WTC11 (cell line): ENCODE measurements at regions not wholly inside any gene's neighbourhood (a gene's known extent, or its start where the extent isn't known, plus 50 kb on each side); places are given as distances from the start of the nearest gene placed in this dataset.

Source experiments
- ATAC-seq: fragments of 200-7000 bp; cut with Tn5 transposase; 2 replicates; pipeline ENCODE4 v1.10.0; 2021; ENCODE audit warnings: mild to moderate bottlenecking, moderate library complexity
- CTCF ChIA-PET: fragments of 300-600 bp; sonication (Branson Sonifier 250); formaldehyde crosslinking; loops from one replicate; lab custom pipeline; 2021; ENCODE audit warnings: antibody characterized with exemption; lab: Charles Lee
- POLR2A ChIA-PET: fragments of 350-600 bp; sonication (Branson Sonifier 250); formaldehyde crosslinking; loops from one replicate; lab custom pipeline; 2021; ENCODE audit warnings: antibody characterized with exemption; lab: Charles Lee
- DNase-seq: peaks from one replicate; pipeline ENCODE4 v3.0.0; 2021; ENCODE audit warnings: low spot score
- H3K27ac Mint-ChIP-seq: 2 replicates; pipeline ENCODE4 v1.8.0; 2021; ENCODE audit warnings: mixed read lengths
- H3K27me3 Mint-ChIP-seq: 2 replicates; pipeline ENCODE4 v1.8.0; 2021; ENCODE audit warnings: low read depth, mild to moderate bottlenecking, moderate library complexity, mixed read lengths
- H3K36me3 Mint-ChIP-seq: 2 replicates; pipeline ENCODE4 v1.8.0; 2021; ENCODE audit warnings: mixed read lengths
- H3K4me1 Mint-ChIP-seq: 2 replicates; pipeline ENCODE4 v1.8.0; 2022; ENCODE audit warnings: mixed read lengths
- H3K4me3 Mint-ChIP-seq: 2 replicates; pipeline ENCODE4 v1.8.0; 2021; ENCODE audit warnings: mild to moderate bottlenecking, moderate library complexity, mixed read lengths
- H3K9me3 Mint-ChIP-seq: 2 replicates; pipeline ENCODE4 v1.8.0; 2021; ENCODE audit warnings: mixed read lengths
- ATF3 ChIP-seq: sonication (generic); formaldehyde crosslinking; conservative IDR thresholded peaks from 2 replicates; pipeline ENCODE4 v1.8.1; 2022; ENCODE audit warnings: mild to moderate bottlenecking, missing genetic modification reagents
- CDX4 ChIP-seq: fragments of 250-450 bp; sonication (Bioruptor Pico); IDR thresholded peaks from 2 replicates; pipeline ENCODE4 v1.9.0; 2021; ENCODE audit warnings: moderate library complexity, mild to moderate bottlenecking, inconsistent platforms, borderline replicate concordance
- CTCF ChIP-seq: fragments of 200-600 bp; IDR thresholded peaks from 2 replicates; pipeline ENCODE4 v1.8.0; 2022; ENCODE audit warnings: antibody characterized with exemption
- E2F4 ChIP-seq: sonication (generic); formaldehyde crosslinking; IDR thresholded peaks from 2 replicates; pipeline ENCODE4 v1.8.1; 2022; ENCODE audit warnings: low read depth, mild to moderate bottlenecking, moderate library complexity, missing genetic modification reagents, borderline replicate concordance
- EMX1 ChIP-seq: fragments of 250-450 bp; sonication (Bioruptor Pico); IDR thresholded peaks from 2 replicates; pipeline ENCODE4 v1.8.0; 2021; ENCODE audit warnings: mild to moderate bottlenecking
- ESRRA ChIP-seq: sonication (generic); formaldehyde crosslinking; IDR thresholded peaks from 2 replicates; pipeline ENCODE4 v1.8.1; 2022; ENCODE audit warnings: mild to moderate bottlenecking, missing genetic modification reagents, borderline replicate concordance
- FOXK1 ChIP-seq: sonication (generic); formaldehyde crosslinking; IDR thresholded peaks from 2 replicates; pipeline ENCODE4 v1.8.0; 2022; ENCODE audit warnings: mild to moderate bottlenecking, moderate library complexity, missing genetic modification reagents
- GABPB1 ChIP-seq: sonication (generic); formaldehyde crosslinking; IDR thresholded peaks from 2 replicates; pipeline ENCODE4 v1.8.1; 2023; ENCODE audit warnings: mild to moderate bottlenecking, missing genetic modification reagents
- GRHL2 ChIP-seq: fragments of 250-450 bp; sonication (Bioruptor Pico); IDR thresholded peaks from 2 replicates; pipeline ENCODE4 v1.8.0; 2022; ENCODE audit warnings: mild to moderate bottlenecking, moderate library complexity; ENCODE audit not compliant: insufficient replicate concordance, severe bottlenecking
- HMGXB4 ChIP-seq: sonication (generic); formaldehyde crosslinking; IDR thresholded peaks from 2 replicates; pipeline ENCODE4 v1.8.1; 2023; ENCODE audit warnings: mild to moderate bottlenecking, moderate library complexity, missing genetic modification reagents
- JUN ChIP-seq: sonication (generic); formaldehyde crosslinking; IDR thresholded peaks from 2 replicates; pipeline ENCODE4 v1.8.0; 2023; ENCODE audit warnings: mild to moderate bottlenecking, missing genetic modification reagents
- MXD4 ChIP-seq: fragments of 250-450 bp; sonication (Bioruptor Pico); IDR thresholded peaks from 2 replicates; pipeline ENCODE4 v1.8.0; 2021; ENCODE audit warnings: mild to moderate bottlenecking, moderate library complexity, borderline replicate concordance
- NFE2L1 ChIP-seq: sonication (generic); formaldehyde crosslinking; IDR thresholded peaks from 2 replicates; pipeline ENCODE4 v1.8.1; 2023; ENCODE audit warnings: missing genetic modification reagents
- PREB ChIP-seq: sonication (generic); formaldehyde crosslinking; IDR thresholded peaks from 2 replicates; pipeline ENCODE4 v1.8.1; 2022; ENCODE audit warnings: mild to moderate bottlenecking, missing genetic modification reagents, moderate library complexity, borderline replicate concordance
- SMAD4 ChIP-seq: sonication (generic); formaldehyde crosslinking; IDR thresholded peaks from 2 replicates; pipeline ENCODE4 v1.8.0; 2022; ENCODE audit warnings: mild to moderate bottlenecking, missing genetic modification reagents
- USF2 ChIP-seq: sonication (generic); formaldehyde crosslinking; IDR thresholded peaks from 2 replicates; pipeline ENCODE4 v1.8.1; 2023; ENCODE audit warnings: mild to moderate bottlenecking, missing genetic modification reagents, moderate library complexity
- ZMAT4 ChIP-seq: fragments of 250-450 bp; sonication (Bioruptor Pico); IDR thresholded peaks from 2 replicates; pipeline ENCODE4 v1.9.0; 2021; ENCODE audit warnings: mild to moderate bottlenecking
- ZNF121 ChIP-seq: sonication (generic); formaldehyde crosslinking; IDR thresholded peaks from 2 replicates; pipeline ENCODE4 v1.8.0; 2023; ENCODE audit warnings: missing genetic modification reagents
- ZNF232 ChIP-seq: sonication (generic); formaldehyde crosslinking; IDR thresholded peaks from 2 replicates; pipeline ENCODE4 v1.8.0; 2022; ENCODE audit warnings: mild to moderate bottlenecking, missing genetic modification reagents
- ZNF281 ChIP-seq: sonication (generic); formaldehyde crosslinking; IDR thresholded peaks from 2 replicates; pipeline ENCODE4 v1.8.0; 2023; ENCODE audit warnings: mild to moderate bottlenecking, missing genetic modification reagents
- ZSCAN18 ChIP-seq: fragments of 250-450 bp; sonication (Bioruptor Pico); IDR thresholded peaks from 2 replicates; pipeline ENCODE4 v2.1.2; 2022; ENCODE audit warnings: mild to moderate bottlenecking, moderate library complexity

GRCh38 chrX:107348051-107348450 lies 101.4 kb upstream of the FRMPD3 start (continued):
- no peak for TF ChIP-seq ATF3
- TF ChIP-seq USF2 (CRISPR knock-in tag): no peak
- no peak for TF ChIP-seq ZSCAN18 (CRISPR knock-in tag)
- no peak for TF ChIP-seq PREB (CRISPR knock-in tag)
- no peak for TF ChIP-seq ZNF232
- no peak for TF ChIP-seq GABPB1 (CRISPR knock-in tag)

- peaks cover 13% of the 10 kb centered on the region for H3K4me1 Mint-ChIP-seq
- ChIA-PET CTCF (interaction anchor here (1.1 kb wide), 1 partner anchor 77 kb away, joined by 3 read pairs; no protein-coding TSS in a partner anchor), POLR2A (no interaction called here)
- no peak for DNase-seq
- H3K4me3 Mint-ChIP-seq: no peak overlapping the region
- peaks cover 14% of the 10 kb centered on the region for H3K36me3 Mint-ChIP-seq
- H3K9me3 Mint-ChIP-seq: peaks cover 17% of the 10 kb centered on the region
- peaks cover 15% of the 10 kb centered on the region for H3K27me3 Mint-ChIP-seq
- no peak overlapping the region for H3K27ac Mint-ChIP-seq
- no peak for ATAC-seq
- TF ChIP-seq ATF3 (no peak), ZMAT4 (CRISPR knock-in tag) (no peak), HMGXB4 (CRISPR knock-in tag) (no peak), GRHL2 (CRISPR knock-in tag) (no peak), E2F4 (no peak), FOXK1 (CRISPR knock-in tag) (no peak), ZNF121 (CRISPR knock-in tag) (no peak), EMX1 (CRISPR knock-in tag) (no peak), CTCF (no peak), NFE2L1 (CRISPR knock-in tag) (no peak), MXD4 (CRISPR knock-in tag) (no peak), CDX4 (CRISPR knock-in tag) (no peak), JUN (CRISPR knock-in tag) (no peak), ESRRA (CRISPR knock-in tag) (no peak), SMAD4 (CRISPR knock-in tag) (no peak), ZNF281 (no peak)
These were observed 100.5 kb upstream of the FRMPD3 start for GRCh38 chrX:107348990-107349389.
